Cardiac muscle cell (in vitro differentiated cells and primary cell): ENCODE measurements at regions not wholly inside any gene's neighbourhood (a gene's known extent, or its start where the extent isn't known, plus 50 kb on each side); places are given as distances from the start of the nearest gene placed in this dataset.

Source experiments
- DNase-seq, 2 donors: peaks; one replicate each; pipeline versions ENCODE4 v3.0.0 to v3.0.0-alpha.2; 2010 to 2017; ENCODE audit warnings: low read depth in 1 of 2, low spot score in 1 of 2
- H3K27ac ChIP-seq: fragments of 200-600 bp; sonication (generic); 2 replicates; pipeline ENCODE4 v1.5.1; 2016
- H3K27me3 ChIP-seq: fragments of 200-600 bp; sonication (generic); 2 replicates; pipeline ENCODE4 v1.6.0; 2016; ENCODE audit warnings: control low read depth
- H3K36me3 ChIP-seq: fragments of 200-600 bp; sonication (generic); 2 replicates; pipeline ENCODE4 v1.5.1; 2016; ENCODE audit warnings: control low read depth
- H3K4me1 ChIP-seq: fragments of 200-600 bp; sonication (generic); 2 replicates; pipeline ENCODE4 v1.8.1; 2017; ENCODE audit warnings: low read depth, mild to moderate bottlenecking, mixed run types
- H3K4me3 ChIP-seq: fragments of 200-600 bp; sonication (generic); 2 replicates; pipeline ENCODE4 v1.5.1; 2016; ENCODE audit warnings: mild to moderate bottlenecking
- H3K9me3 ChIP-seq: fragments of 200-600 bp; sonication (generic); 2 replicates; pipeline ENCODE4 v1.5.1; 2017; ENCODE audit warnings: low read depth, mild to moderate bottlenecking, control low read depth
- CTCF ChIP-seq: IDR thresholded peaks from 2 replicates; pipeline ENCODE4 v1.5.1; 2012; ENCODE audit warnings: low read depth, mild to moderate bottlenecking, low read length

- DNase-seq = no peak
Observed at GRCh38 chr3:159246385-159246784, 444.5 kb downstream of the MFSD1 start.

GRCh38 chr3:159249472-159250174 lies 447.8 kb downstream of the MFSD1 start:
- H3K27ac ChIP-seq = no peak overlapping the region
- H3K4me1 ChIP-seq = peaks cover 6% of the 10 kb centered on the region
- no peaks in the 10 kb centered on the region for H3K36me3 ChIP-seq
- H3K4me3 ChIP-seq = no peak overlapping the region
- no peak for TF ChIP-seq CTCF
- peaks cover 9% of the 10 kb centered on the region for H3K27me3 ChIP-seq
- no peak for DNase-seq
- no peaks in the 10 kb centered on the region for H3K9me3 ChIP-seq

More at GRCh38 chr3:159246385-159246784, 444.5 kb downstream of the MFSD1 start:
- H3K27me3 ChIP-seq = no peaks in the 10 kb centered on the region
- no peak overlapping the region for H3K27ac ChIP-seq
- no peak overlapping the region for H3K4me3 ChIP-seq
- no peaks in the 10 kb centered on the region for H3K9me3 ChIP-seq
- H3K36me3 ChIP-seq = no peaks in the 10 kb centered on the region
- peaks cover 6% of the 10 kb centered on the region for H3K4me1 ChIP-seq
- TF ChIP-seq CTCF = no peak

GRCh38 chr3:159250961-159251360 lies 449.1 kb downstream of the MFSD1 start:
- no peak for TF ChIP-seq CTCF
- no peaks in the 10 kb centered on the region for H3K9me3 ChIP-seq
- no peak for DNase-seq
- peaks cover 9% of the 10 kb centered on the region for H3K27me3 ChIP-seq
- H3K36me3 ChIP-seq = no peaks in the 10 kb centered on the region
- peaks cover 6% of the 10 kb centered on the region for H3K4me1 ChIP-seq
- H3K4me3 ChIP-seq = no peak overlapping the region
- H3K27ac ChIP-seq = no peak overlapping the region

GRCh38 chr3:159252274-159252673 lies 450.4 kb downstream of the MFSD1 start:
- peaks cover 6% of the 10 kb centered on the region for H3K4me1 ChIP-seq
- peak in 1 of 2 donors; percentile 26 for DNase-seq
- no peak for TF ChIP-seq CTCF
- H3K27me3 ChIP-seq = peaks cover 9% of the 10 kb centered on the region
- H3K27ac ChIP-seq = no peak overlapping the region
- no peaks in the 10 kb centered on the region for H3K36me3 ChIP-seq
- H3K9me3 ChIP-seq = no peaks in the 10 kb centered on the region
- no peak overlapping the region for H3K4me3 ChIP-seq

- no peaks in the 10 kb centered on the region for H3K9me3 ChIP-seq
- no peak overlapping the region for H3K27ac ChIP-seq
- H3K27me3 ChIP-seq = peaks cover 9% of the 10 kb centered on the region
- no peaks in the 10 kb centered on the region for H3K36me3 ChIP-seq
- no peak overlapping the region for H3K4me3 ChIP-seq
- peak; percentile 31 to 72 for DNase-seq
- peaks cover 2% of the 10 kb centered on the region for H3K4me1 ChIP-seq
- peak; percentile 56 for TF ChIP-seq CTCF
Observed at GRCh38 chr3:159252772-159253384, 451.0 kb downstream of the MFSD1 start.
